ENCODE measurements at regions not wholly inside any gene's neighbourhood (a gene's known extent, or its start where the extent isn't known, plus 50 kb on each side); places are given as distances from the start of the nearest gene placed in this dataset.

DNA sequence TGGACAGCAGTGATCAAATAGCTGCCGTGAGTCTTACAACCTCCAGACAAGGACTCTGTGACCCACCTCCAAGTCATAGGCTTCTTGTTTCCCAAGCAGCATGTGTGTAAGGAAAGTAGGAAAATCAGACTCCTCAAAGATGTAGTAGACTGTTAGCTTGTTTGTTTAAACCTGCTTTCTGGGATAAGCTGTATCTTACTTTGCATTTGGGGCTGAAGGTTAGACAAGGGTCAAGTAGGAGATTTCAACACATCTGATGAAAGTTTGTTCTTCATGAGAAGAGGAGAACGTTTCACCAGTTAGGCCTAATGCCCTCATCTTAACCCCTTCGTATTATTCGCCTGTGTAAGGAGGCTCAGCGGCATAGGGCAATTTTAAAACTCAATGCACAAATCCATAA, 756.4 kb upstream of the NR2F2 start:
- ATAC-seq (no peak), DNase-seq (no peak)
- H3K4me1 Mint-ChIP-seq: no peaks in the 10 kb centered on the region
- POLR2A ChIA-PET: no interaction called here
- H3K27ac Mint-ChIP-seq: no peak overlapping the region
- H3K9me3 Mint-ChIP-seq: peaks cover 0 to 20% (median 10%) of the 10 kb centered on the region in 9 donors
- H3K36me3 Mint-ChIP-seq: peaks cover 0 to 9% (median 4%) of the 10 kb centered on the region in 3 donors
- H3K4me3 Mint-ChIP-seq: no peak overlapping the region
- peaks cover 5 to 36% (median 13%) of the 10 kb centered on the region in 5 donors for H3K27me3 Mint-ChIP-seq

DNA sequence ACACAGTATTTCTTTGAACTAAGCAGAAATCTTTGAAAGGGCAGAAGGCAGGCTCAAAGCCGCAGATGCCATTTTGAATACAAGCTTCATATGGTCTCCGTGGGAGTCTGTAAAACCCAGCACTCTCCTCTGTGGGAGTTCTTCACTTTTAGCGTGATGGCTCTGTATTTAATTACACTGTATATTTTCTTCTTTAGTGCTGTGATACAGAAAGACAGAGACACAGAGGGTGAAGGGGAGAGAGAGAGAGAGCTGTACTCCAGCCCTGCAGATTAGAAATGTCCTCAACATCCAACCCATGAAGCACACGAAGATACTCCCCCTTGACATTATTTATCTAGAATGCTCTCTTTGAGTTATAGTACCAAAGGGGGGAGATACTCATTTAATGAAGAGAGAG, 752.6 kb upstream of the NR2F2 start:
- Mint-ChIP-seq H3K4me1 (no peaks in the 10 kb centered on the region), H3K9me3 (peaks cover 0 to 3% (median 0%) of the 10 kb centered on the region in 9 donors), H3K36me3 (no peaks in the 10 kb centered on the region), H3K27ac (no peak overlapping the region), H3K4me3 (no peak overlapping the region), H3K27me3 (peaks cover 5 to 43% (median 15%) of the 10 kb centered on the region in 5 donors)
- DNase-seq (no peak), ATAC-seq (no peak)
- POLR2A ChIA-PET: no interaction called here

- DNase-seq (no peak), ATAC-seq (no peak)
- Mint-ChIP-seq H3K27ac (no peak overlapping the region), H3K36me3 (no peaks in the 10 kb centered on the region), H3K27me3 (peaks cover 3 to 43% (median 15%) of the 10 kb centered on the region in 5 donors), H3K9me3 (peaks cover 0 to 7% (median 0%) of the 10 kb centered on the region in 9 donors), H3K4me1 (no peaks in the 10 kb centered on the region), H3K4me3 (no peak overlapping the region)
- POLR2A ChIA-PET: no interaction called here
Observed at GRCh38 chr15:95580121-95580520, 750.4 kb upstream of the NR2F2 start.

DNA sequence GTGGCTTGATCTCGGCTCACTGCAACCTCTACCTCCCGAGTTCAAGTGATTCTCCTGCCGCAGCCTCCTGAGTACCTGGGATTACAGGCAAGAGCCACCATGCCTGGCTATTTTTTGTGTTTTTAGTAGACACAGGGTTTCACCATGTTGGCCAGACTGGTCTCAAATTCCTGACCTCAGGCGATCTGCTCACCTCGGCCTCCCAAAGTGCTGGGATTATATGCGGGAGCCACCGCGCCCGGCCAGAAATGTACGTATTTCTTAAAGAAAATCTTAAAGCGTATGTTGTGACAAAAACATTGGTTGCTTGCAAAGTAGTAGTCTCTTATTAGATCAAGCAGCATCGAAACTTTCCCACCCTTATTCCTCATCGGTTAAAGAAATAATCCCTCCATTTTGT, 748.9 kb upstream of the NR2F2 start:
- Mint-ChIP-seq H3K4me1 (no peaks in the 10 kb centered on the region), H3K9me3 (peaks cover 0 to 12% (median 0%) of the 10 kb centered on the region in 9 donors), H3K36me3 (no peaks in the 10 kb centered on the region), H3K27me3 (peaks cover 3 to 40% (median 15%) of the 10 kb centered on the region in 5 donors), H3K27ac (no peak overlapping the region), H3K4me3 (no peak overlapping the region)
- POLR2A ChIA-PET: no interaction called here
- ATAC-seq (no peak), DNase-seq (no peak)

DNA sequence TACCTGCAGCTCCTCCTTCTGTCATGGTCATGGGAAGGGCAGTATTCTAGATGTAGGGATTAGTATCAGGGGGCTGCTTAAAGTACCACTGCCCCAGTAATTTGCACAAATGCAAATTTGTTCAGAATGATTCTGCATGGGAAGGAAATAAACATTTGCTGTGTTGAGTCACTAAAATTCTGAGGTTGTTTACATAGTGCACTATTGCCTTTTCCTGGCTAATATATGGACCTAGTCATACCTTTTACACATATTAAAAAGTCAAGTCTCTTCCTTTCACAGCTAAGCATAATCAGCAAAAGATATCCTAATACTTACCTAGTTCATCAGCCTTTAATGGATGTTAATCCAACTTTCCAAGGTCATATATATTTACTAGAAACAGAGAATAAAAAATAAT, 746.4 kb upstream of the NR2F2 start:
- Mint-ChIP-seq H3K4me1 (no peaks in the 10 kb centered on the region), H3K27ac (no peak overlapping the region), H3K4me3 (no peak overlapping the region), H3K9me3 (peaks cover 0 to 12% (median 0%) of the 10 kb centered on the region in 9 donors), H3K36me3 (no peaks in the 10 kb centered on the region), H3K27me3 (peaks cover 0 to 29% (median 4%) of the 10 kb centered on the region in 5 donors)
- no peak for DNase-seq
- POLR2A ChIA-PET: no interaction called here
- no peak for ATAC-seq

GRCh38 chr15:95588056-95588455, 742.4 kb upstream of the NR2F2 start:
- DNase-seq (no peak), ATAC-seq (no peak)
- Mint-ChIP-seq H3K4me3 (no peak overlapping the region), H3K36me3 (no peaks in the 10 kb centered on the region), H3K9me3 (peaks cover 0 to 12% (median 0%) of the 10 kb centered on the region in 9 donors), H3K27me3 (peaks cover 0 to 18% (median 0%) of the 10 kb centered on the region in 5 donors), H3K4me1 (no peaks in the 10 kb centered on the region), H3K27ac (no peak overlapping the region)
- POLR2A ChIA-PET: no interaction called here

- POLR2A ChIA-PET: no interaction called here
- H3K9me3 Mint-ChIP-seq: no peaks in the 10 kb centered on the region
Observed at GRCh38 chr15:95590533-95591044, 739.9 kb upstream of the NR2F2 start.

GRCh38 chr15:95591270-95591669, 739.2 kb upstream of the NR2F2 start:
- ATAC-seq: no peak
- POLR2A ChIA-PET: no interaction called here
- no peak overlapping the region for H3K27ac Mint-ChIP-seq
- no peak for DNase-seq
- no peaks in the 10 kb centered on the region for H3K4me1 Mint-ChIP-seq
- H3K9me3 Mint-ChIP-seq: no peaks in the 10 kb centered on the region
- no peaks in the 10 kb centered on the region for H3K36me3 Mint-ChIP-seq
- no peak overlapping the region for H3K4me3 Mint-ChIP-seq
- peaks cover 3 to 33% (median 4%) of the 10 kb centered on the region in 5 donors for H3K27me3 Mint-ChIP-seq

More at GRCh38 chr15:95590533-95591044, 739.9 kb upstream of the NR2F2 start:
- H3K27me3 Mint-ChIP-seq: peaks cover 3 to 33% (median 4%) of the 10 kb centered on the region in 5 donors
- no peak for ATAC-seq
- no peaks in the 10 kb centered on the region for H3K36me3 Mint-ChIP-seq
- no peak for DNase-seq
- no peaks in the 10 kb centered on the region for H3K4me1 Mint-ChIP-seq
- H3K4me3 Mint-ChIP-seq: no peak overlapping the region
- no peak overlapping the region for H3K27ac Mint-ChIP-seq

GRCh38 chr15:95591886-95592285, 738.6 kb upstream of the NR2F2 start:
- no peak for DNase-seq
- POLR2A ChIA-PET: no interaction called here

DNA sequence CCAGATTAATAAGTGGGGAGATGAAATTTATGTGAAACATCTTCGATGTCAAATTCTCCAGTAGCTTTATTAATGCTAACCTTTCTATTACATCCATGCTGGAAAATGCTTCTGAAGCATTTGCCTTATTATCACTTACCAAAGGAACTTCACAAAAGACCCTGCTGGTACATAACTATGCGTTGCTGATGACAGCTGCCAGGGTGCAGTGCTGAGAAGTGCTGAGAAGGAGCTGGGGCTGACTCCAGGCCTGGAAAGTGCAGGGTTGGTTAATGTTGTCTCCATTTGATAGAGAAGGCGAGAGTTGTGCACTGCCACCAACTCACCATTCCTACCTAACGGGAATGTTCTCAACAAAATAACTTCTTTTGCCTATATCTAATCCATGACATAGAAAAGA, 736.0 kb upstream of the NR2F2 start:
- Mint-ChIP-seq H3K27ac (no peak overlapping the region), H3K27me3 (peaks cover 4 to 18% (median 4%) of the 10 kb centered on the region in 5 donors), H3K36me3 (no peaks in the 10 kb centered on the region), H3K9me3 (no peaks in the 10 kb centered on the region), H3K4me3 (no peak overlapping the region), H3K4me1 (no peaks in the 10 kb centered on the region)
- POLR2A ChIA-PET: interaction anchor here (0.6 kb wide), 1 partner anchor 26 kb away, joined by 6 read pairs; no protein-coding TSS in a partner anchor
- ATAC-seq (no peak), DNase-seq (no peak)

More at GRCh38 chr15:95591886-95592285, 738.6 kb upstream of the NR2F2 start:
- no peak for ATAC-seq
- no peaks in the 10 kb centered on the region for H3K4me1 Mint-ChIP-seq
- no peak overlapping the region for H3K4me3 Mint-ChIP-seq
- no peaks in the 10 kb centered on the region for H3K36me3 Mint-ChIP-seq
- H3K27ac Mint-ChIP-seq: no peak overlapping the region
- H3K9me3 Mint-ChIP-seq: no peaks in the 10 kb centered on the region
- H3K27me3 Mint-ChIP-seq: peaks cover 3 to 33% (median 4%) of the 10 kb centered on the region in 5 donors

DNA sequence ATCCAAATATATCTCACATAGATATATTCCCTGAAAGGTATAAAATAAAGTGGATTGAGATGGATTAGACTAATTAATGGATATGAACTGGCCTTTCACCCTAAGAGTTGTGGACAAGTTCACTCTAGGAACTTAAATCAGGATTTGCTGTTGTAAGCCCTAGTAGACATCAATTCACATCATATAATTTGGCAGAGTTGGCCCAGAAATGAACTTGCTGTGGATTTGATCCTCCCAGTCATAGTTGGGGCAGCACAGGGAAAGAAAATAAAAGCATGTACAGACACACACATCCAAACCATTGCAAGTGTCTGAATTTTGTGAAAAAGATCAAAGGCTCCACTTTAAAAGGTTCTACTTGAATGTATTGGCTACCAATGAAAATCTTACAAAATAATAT, 734.7 kb upstream of the NR2F2 start:
- no peak overlapping the region for H3K27ac Mint-ChIP-seq

GRCh38 chr15:95596496-95596895, 734.0 kb upstream of the NR2F2 start:
- DNase-seq (no peak), ATAC-seq (no peak)
- no peaks in the 10 kb centered on the region for H3K36me3 Mint-ChIP-seq
- H3K4me1 Mint-ChIP-seq: no peaks in the 10 kb centered on the region
- no peak overlapping the region for H3K4me3 Mint-ChIP-seq
- H3K9me3 Mint-ChIP-seq: no peaks in the 10 kb centered on the region
- H3K27ac Mint-ChIP-seq: no peak overlapping the region
- POLR2A ChIA-PET: no interaction called here
- H3K27me3 Mint-ChIP-seq: peaks cover 4 to 15% (median 4%) of the 10 kb centered on the region in 5 donors

More for the DNA sequence above, 734.7 kb upstream of the NR2F2 start:
- ATAC-seq (no peak), DNase-seq (no peak)
- H3K9me3 Mint-ChIP-seq: no peaks in the 10 kb centered on the region
- no peaks in the 10 kb centered on the region for H3K4me1 Mint-ChIP-seq
- H3K4me3 Mint-ChIP-seq: no peak overlapping the region
- POLR2A ChIA-PET: no interaction called here
- no peaks in the 10 kb centered on the region for H3K36me3 Mint-ChIP-seq
- peaks cover 4 to 15% (median 4%) of the 10 kb centered on the region in 5 donors for H3K27me3 Mint-ChIP-seq

- no peaks in the 10 kb centered on the region for H3K36me3 Mint-ChIP-seq
- POLR2A ChIA-PET: no interaction called here
Observed at GRCh38 chr15:95598251-95598855, 732.1 kb upstream of the NR2F2 start.

DNA sequence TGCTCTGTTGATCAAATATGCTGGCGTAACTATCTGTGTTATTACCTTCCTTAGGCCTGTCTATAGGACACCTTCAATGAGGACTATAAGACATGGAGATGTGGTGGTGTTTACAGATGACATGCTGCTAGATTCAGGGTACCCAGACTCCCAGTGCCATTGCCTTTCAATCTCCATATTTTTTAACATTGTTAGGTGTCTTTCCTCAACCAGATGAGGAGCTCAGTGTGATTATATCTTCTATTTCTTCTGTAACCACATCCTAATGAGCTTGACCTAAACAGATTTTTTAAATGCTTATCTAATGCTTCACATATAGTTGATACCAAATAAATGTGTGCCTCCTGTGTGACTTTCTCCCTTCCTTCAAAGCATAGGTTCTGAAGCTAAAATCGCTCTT, 730.1 kb upstream of the NR2F2 start:
- Mint-ChIP-seq H3K27ac (no peak overlapping the region), H3K4me3 (no peak overlapping the region), H3K36me3 (no peaks in the 10 kb centered on the region), H3K9me3 (peaks cover 0 to 9% (median 0%) of the 10 kb centered on the region in 9 donors), H3K27me3 (peaks cover 0 to 17% (median 9%) of the 10 kb centered on the region in 5 donors), H3K4me1 (no peaks in the 10 kb centered on the region)
- POLR2A ChIA-PET: no interaction called here
- ATAC-seq (no peak), DNase-seq (no peak)

More at GRCh38 chr15:95598251-95598855, 732.1 kb upstream of the NR2F2 start:
- Mint-ChIP-seq H3K4me1 (no peaks in the 10 kb centered on the region), H3K27ac (no peak overlapping the region), H3K4me3 (no peak overlapping the region), H3K9me3 (peaks cover 0 to 9% (median 0%) of the 10 kb centered on the region in 9 donors), H3K27me3 (peaks cover 4 to 30% (median 9%) of the 10 kb centered on the region in 5 donors)
- no peak for DNase-seq
- ATAC-seq: no peak
